Endothelial cell of umbilical vein (primary cell): ENCODE measurements at regions not wholly inside any gene's neighbourhood (a gene's known extent, or its start where the extent isn't known, plus 50 kb on each side); places are given as distances from the start of the nearest gene placed in this dataset.

ENCODE experiments used
- BruUV-seq: library from RNA; stranded (reverse); fragments of 400-500 nt; replicated peaks from 2 replicates; lab custom pipeline; 2021; lab: Mats Ljungman, UMichigan
- CTCF ChIA-PET: fragments of 300-600, 350-600 bp; sonication (Branson Sonifier 250); formaldehyde crosslinking; loops from one replicate; lab custom pipeline; 2021; ENCODE audit warnings: antibody characterized with exemption, inconsistent platforms; lab: Charles Lee
- POLR2A ChIA-PET: fragments of 300-600, 350-600 bp; sonication (Branson Sonifier 250); formaldehyde crosslinking; loops from one replicate; lab custom pipeline; 2021; ENCODE audit warnings: antibody characterized with exemption, inconsistent platforms; lab: Charles Lee
- DNase-seq: peaks from one replicate; pipeline ENCODE4 v3.0.0-alpha.2; 2011; ENCODE audit warnings: low read depth, low spot score
- FAIRE-seq: peaks from 2 replicates; lab custom pipeline; 2011; peaks lifted over from hg19 to GRCh38; lab: Jason Lieb, UNC
- H2AFZ ChIP-seq: 2 replicates; pipeline ENCODE4 v1.6.0; 2012; ENCODE audit warnings: low read depth, low read length, control low read depth, inconsistent platforms
- H3K27ac ChIP-seq: 2 replicates; pipeline ENCODE4 v1.5.1; 2011; ENCODE audit warnings: low read depth, mild to moderate bottlenecking, control low read depth, low read length, moderate library complexity; ENCODE audit not compliant: insufficient read depth
- H3K27me3 ChIP-seq, 2 experiments: 2 replicates each; pipeline versions ENCODE4 v1.6.0 to v1.6.1; 2011; ENCODE audit warnings: low read length in 2 of 2, mixed read lengths in 1 of 2; ENCODE audit not compliant: control insufficient read depth in 2 of 2, insufficient read depth in 2 of 2
- H3K36me3 ChIP-seq, 2 experiments: 2 replicates in 1 of 2; 3 replicates in 1 of 2; pipeline ENCODE4 v1.5.1; 2011; ENCODE audit warnings: low read length in 2 of 2, mild to moderate bottlenecking in 1 of 2, moderate library complexity in 1 of 2; ENCODE audit not compliant: control insufficient read depth in 2 of 2, insufficient read depth in 2 of 2; ENCODE audit errors: extremely low read depth in 1 of 2
- H3K4me1 ChIP-seq: 3 replicates; pipeline ENCODE4 v1.5.1; 2011; ENCODE audit warnings: mild to moderate bottlenecking, low read length; ENCODE audit not compliant: control insufficient read depth, insufficient read depth; ENCODE audit errors: extremely low read depth
- H3K4me2 ChIP-seq: 2 replicates; pipeline ENCODE4 v1.6.1; 2011; ENCODE audit warnings: low read length, control low read depth, mixed read lengths; ENCODE audit not compliant: insufficient read depth
- H3K4me3 ChIP-seq, 3 experiments: fragments of 200-600 bp in 1 of 3; sonication (generic), shearing (Covaris generic) in 1 of 3; replicated peaks in 1 of 3; 2 replicates each; pipeline ENCODE4 v1.5.1; 2011 to 2016; ENCODE audit warnings: control low read depth in 3 of 3, low read length in 3 of 3, mild to moderate bottlenecking in 2 of 3, inconsistent platforms in 1 of 3, low read depth in 1 of 3, moderate library complexity in 1 of 3; ENCODE audit not compliant: insufficient read depth in 1 of 3
- H3K79me2 ChIP-seq: 2 replicates; pipeline ENCODE4 v1.6.0; 2012; ENCODE audit warnings: low read length, inconsistent platforms; ENCODE audit not compliant: control insufficient read depth, insufficient read depth
- H3K9ac ChIP-seq: replicated peaks from 2 replicates; pipeline ENCODE3; 2011; ENCODE audit warnings: low read length, control low read depth; ENCODE audit not compliant: insufficient read depth; ENCODE audit errors: extremely low read depth
- H3K9me1 ChIP-seq: replicated peaks from 3 replicates; pipeline ENCODE4 v1.6.0; 2011; ENCODE audit warnings: mild to moderate bottlenecking, low read length; ENCODE audit not compliant: control insufficient read depth, insufficient read depth; ENCODE audit errors: extremely low read depth
- H3K9me3 ChIP-seq: replicated peaks from 2 replicates; pipeline ENCODE4 v1.5.1; 2012; ENCODE audit warnings: low read length, inconsistent platforms; ENCODE audit not compliant: control insufficient read depth, insufficient read depth
- H4K20me1 ChIP-seq: replicated peaks from 2 replicates; pipeline ENCODE3; 2011; ENCODE audit warnings: mild to moderate bottlenecking, low read length; ENCODE audit not compliant: control insufficient read depth, insufficient read depth; ENCODE audit errors: extremely low read depth
- EZH2 ChIP-seq: IDR thresholded peaks from 2 replicates; pipeline ENCODE4 v1.6.1; 2012; ENCODE audit warnings: borderline replicate concordance, low read depth, mild to moderate bottlenecking, moderate library complexity, low read length, inconsistent platforms; ENCODE audit not compliant: severe bottlenecking
- FOS ChIP-seq: IDR thresholded peaks from 2 replicates; pipeline ENCODE4 v1.6.1; 2011; ENCODE audit warnings: mild to moderate bottlenecking, low read length, moderate library complexity, borderline replicate concordance; ENCODE audit not compliant: insufficient read depth
- GATA2 ChIP-seq: IDR thresholded peaks from 2 replicates; pipeline ENCODE4 v1.7.0; 2011; ENCODE audit warnings: low read depth, mild to moderate bottlenecking, moderate library complexity, mixed read lengths, low read length; ENCODE audit not compliant: insufficient read length, insufficient read depth
- JUN ChIP-seq: IDR thresholded peaks from 2 replicates; pipeline ENCODE4 v1.6.1; 2011; ENCODE audit warnings: borderline replicate concordance, low read depth; ENCODE audit not compliant: insufficient read length, insufficient read depth
- MYC ChIP-seq: IDR thresholded peaks from one replicate; pipeline ENCODE4 v1.6.1; 2011; ENCODE audit warnings: mild to moderate bottlenecking, low read depth, low read length
- POLR2A ChIP-seq: IDR thresholded peaks from 2 replicates; pipeline ENCODE4 v1.6.1; 2012; ENCODE audit warnings: low read depth, mild to moderate bottlenecking, control low read depth, low read length
- POLR2AphosphoS5 ChIP-seq: IDR thresholded peaks from 2 replicates; pipeline ENCODE4 v1.6.1; 2012; ENCODE audit warnings: low read depth, mild to moderate bottlenecking, control low read depth, low read length, moderate library complexity; ENCODE audit not compliant: insufficient read depth
- dilution Hi-C: fragments of 300-500 bp; cut with MboI; formaldehyde crosslinking; loops from one replicate; pipeline ENCODE4 v1.15.0; 2019; ENCODE audit warnings: low sequenced_read_pairs; ENCODE audit not compliant: extremely low pct_ligation_motif_present
- intact Hi-C: fragments of 100-400 bp; cut with micrococcal nuclease; formaldehyde crosslinking; loops from one replicate; pipeline ENCODE4 v1.10.0; 2022
- TF ChIP-seq, protein P1 (sequence below): IDR thresholded peaks from 2 replicates; pipeline ENCODE4 v1.6.1; 2011; ENCODE audit not compliant: insufficient read depth, insufficient read length
- TF ChIP-seq, protein P2 (sequence below), 2 donors: IDR thresholded peaks; 1 replicate in 1 of 2; 2 replicates in 1 of 2; pipeline ENCODE4 v1.5.1; 2011; ENCODE audit warnings: low read length in 2 of 2, mild to moderate bottlenecking in 2 of 2, moderate library complexity in 2 of 2, control low read depth in 1 of 2, inconsistent platforms in 1 of 2, low read depth in 1 of 2; ENCODE audit not compliant: insufficient read depth in 1 of 2; ENCODE audit errors: extremely low read depth in 1 of 2

DNA sequence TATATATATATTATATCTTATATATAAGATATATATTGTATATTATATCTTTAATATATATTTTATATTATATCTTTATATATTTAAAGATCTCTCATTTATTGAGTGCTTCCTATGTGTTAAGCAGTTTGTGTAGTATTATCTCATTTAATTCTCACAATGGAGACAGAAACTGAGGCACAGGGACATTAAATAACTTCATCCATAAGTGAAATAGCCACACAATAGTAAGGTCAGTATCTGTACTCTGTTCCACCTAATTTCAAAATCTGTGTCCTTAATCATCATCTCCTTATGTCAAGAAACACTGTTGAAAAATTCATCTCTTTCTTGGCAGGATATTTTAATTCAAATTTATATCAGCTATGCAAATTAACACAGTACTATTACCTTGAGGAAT lies 52.8 kb upstream of the CD302 start:
- Histone ChIP-seq H3K9me3 (no peaks in the 10 kb centered on the region), H3K9me1 (no peaks in the 10 kb centered on the region), H4K20me1 (no peaks in the 10 kb centered on the region), H3K4me3 (no peak overlapping the region), H3K4me2 (no peak overlapping the region), H3K27me3 (no peaks in the 10 kb centered on the region), H2AFZ (no peak overlapping the region), H3K36me3 (no peaks in the 10 kb centered on the region), H3K4me1 (no peaks in the 10 kb centered on the region), H3K79me2 (no peaks in the 10 kb centered on the region), H3K9ac (no peak overlapping the region), H3K27ac (no peak overlapping the region)
- BruUV-seq = no TSS peak
- dilution Hi-C loops (no loop called here), intact Hi-C loops (no loop called here)
- no peak for FAIRE-seq
- no peak for DNase-seq
- TF ChIP-seq, protein P1, sequence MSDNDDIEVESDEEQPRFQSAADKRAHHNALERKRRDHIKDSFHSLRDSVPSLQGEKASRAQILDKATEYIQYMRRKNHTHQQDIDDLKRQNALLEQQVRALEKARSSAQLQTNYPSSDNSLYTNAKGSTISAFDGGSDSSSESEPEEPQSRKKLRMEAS = no peak
- TF ChIP-seq FOS = no peak
- no peak for TF ChIP-seq EZH2
- TF ChIP-seq MYC = no peak
- TF ChIP-seq POLR2A = no peak
- TF ChIP-seq, protein P2, sequence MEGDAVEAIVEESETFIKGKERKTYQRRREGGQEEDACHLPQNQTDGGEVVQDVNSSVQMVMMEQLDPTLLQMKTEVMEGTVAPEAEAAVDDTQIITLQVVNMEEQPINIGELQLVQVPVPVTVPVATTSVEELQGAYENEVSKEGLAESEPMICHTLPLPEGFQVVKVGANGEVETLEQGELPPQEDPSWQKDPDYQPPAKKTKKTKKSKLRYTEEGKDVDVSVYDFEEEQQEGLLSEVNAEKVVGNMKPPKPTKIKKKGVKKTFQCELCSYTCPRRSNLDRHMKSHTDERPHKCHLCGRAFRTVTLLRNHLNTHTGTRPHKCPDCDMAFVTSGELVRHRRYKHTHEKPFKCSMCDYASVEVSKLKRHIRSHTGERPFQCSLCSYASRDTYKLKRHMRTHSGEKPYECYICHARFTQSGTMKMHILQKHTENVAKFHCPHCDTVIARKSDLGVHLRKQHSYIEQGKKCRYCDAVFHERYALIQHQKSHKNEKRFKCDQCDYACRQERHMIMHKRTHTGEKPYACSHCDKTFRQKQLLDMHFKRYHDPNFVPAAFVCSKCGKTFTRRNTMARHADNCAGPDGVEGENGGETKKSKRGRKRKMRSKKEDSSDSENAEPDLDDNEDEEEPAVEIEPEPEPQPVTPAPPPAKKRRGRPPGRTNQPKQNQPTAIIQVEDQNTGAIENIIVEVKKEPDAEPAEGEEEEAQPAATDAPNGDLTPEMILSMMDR (IDR thresholded peaks at IDR 0.05; ENCODE audit: extremely low read depth in 1 of 2, insufficient read depth in 1 of 2, low read depth in 1 of 2, low read length in 2 of 2) = no peak
- no peak for TF ChIP-seq POLR2AphosphoS5
- no peak for TF ChIP-seq JUN
- TF ChIP-seq GATA2 = no peak
- POLR2A ChIA-PET = no interaction called here
- CTCF ChIA-PET = no interaction called here
